Cardiac muscle cell (in vitro differentiated cells and primary cell): ENCODE measurements at regions not wholly inside any gene's neighbourhood (a gene's known extent, or its start where the extent isn't known, plus 50 kb on each side); places are given as distances from the start of the nearest gene placed in this dataset.

ENCODE experiments used
- DNase-seq, 2 donors: peaks; one replicate each; pipeline versions ENCODE4 v3.0.0 to v3.0.0-alpha.2; 2010 to 2017; ENCODE audit warnings: low read depth in 1 of 2, low spot score in 1 of 2
- H3K27ac ChIP-seq: fragments of 200-600 bp; sonication (generic); 2 replicates; pipeline ENCODE4 v1.5.1; 2016
- H3K27me3 ChIP-seq: fragments of 200-600 bp; sonication (generic); 2 replicates; pipeline ENCODE4 v1.6.0; 2016; ENCODE audit warnings: control low read depth
- H3K36me3 ChIP-seq: fragments of 200-600 bp; sonication (generic); 2 replicates; pipeline ENCODE4 v1.5.1; 2016; ENCODE audit warnings: control low read depth
- H3K4me1 ChIP-seq: fragments of 200-600 bp; sonication (generic); 2 replicates; pipeline ENCODE4 v1.8.1; 2017; ENCODE audit warnings: low read depth, mild to moderate bottlenecking, mixed run types
- H3K4me3 ChIP-seq: fragments of 200-600 bp; sonication (generic); 2 replicates; pipeline ENCODE4 v1.5.1; 2016; ENCODE audit warnings: mild to moderate bottlenecking
- H3K9me3 ChIP-seq: fragments of 200-600 bp; sonication (generic); 2 replicates; pipeline ENCODE4 v1.5.1; 2017; ENCODE audit warnings: low read depth, mild to moderate bottlenecking, control low read depth
- CTCF ChIP-seq: IDR thresholded peaks from 2 replicates; pipeline ENCODE4 v1.5.1; 2012; ENCODE audit warnings: low read depth, mild to moderate bottlenecking, low read length

DNA sequence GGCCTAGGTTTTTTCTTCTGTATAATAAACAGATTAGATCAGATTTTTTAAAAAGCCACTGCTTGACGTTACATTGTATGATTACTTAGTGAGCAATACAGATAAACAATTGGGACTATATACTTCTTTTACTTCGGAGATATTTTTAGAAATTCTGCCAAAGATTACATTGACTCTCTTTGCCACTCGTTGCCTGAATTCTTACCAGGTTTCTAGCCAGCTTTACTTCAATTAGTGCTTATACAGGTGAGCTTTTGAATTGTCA is 156.6 kb downstream of the HAUS1 start:
- DNase-seq, result no peak
- H3K27ac ChIP-seq, result peak overlapping the region; percentile 93
- H3K27me3 ChIP-seq, result no peaks in the 10 kb centered on the region
- peaks cover 16% of the 10 kb centered on the region for H3K36me3 ChIP-seq
- H3K9me3 ChIP-seq, result no peaks in the 10 kb centered on the region
- peak overlapping the region; percentile 2 for H3K4me3 ChIP-seq
- peaks cover 27% of the 10 kb centered on the region for H3K4me1 ChIP-seq
- TF ChIP-seq CTCF, result no peak

- DNase-seq, result no peak
- no peak for TF ChIP-seq CTCF
- no peaks in the 10 kb centered on the region for H3K27me3 ChIP-seq
- H3K9me3 ChIP-seq, result no peaks in the 10 kb centered on the region
- peaks cover 27% of the 10 kb centered on the region for H3K4me1 ChIP-seq
- H3K27ac ChIP-seq, result peak overlapping the region; percentile 58
- H3K4me3 ChIP-seq, result no peak overlapping the region
- peaks cover 10% of the 10 kb centered on the region for H3K36me3 ChIP-seq
Observed at GRCh38 chr18:46261799-46262198, 157.6 kb downstream of the HAUS1 start.

- Histone ChIP-seq H3K4me1 (peaks cover 27% of the 10 kb centered on the region), H3K27me3 (no peaks in the 10 kb centered on the region), H3K36me3 (peaks cover 15% of the 10 kb centered on the region), H3K9me3 (no peaks in the 10 kb centered on the region), H3K4me3 (no peak overlapping the region), H3K27ac (no peak overlapping the region)
- no peak for TF ChIP-seq CTCF
- DNase-seq, result no peak
Observed at GRCh38 chr18:46262856-46263255, 158.7 kb downstream of the HAUS1 start.

DNA sequence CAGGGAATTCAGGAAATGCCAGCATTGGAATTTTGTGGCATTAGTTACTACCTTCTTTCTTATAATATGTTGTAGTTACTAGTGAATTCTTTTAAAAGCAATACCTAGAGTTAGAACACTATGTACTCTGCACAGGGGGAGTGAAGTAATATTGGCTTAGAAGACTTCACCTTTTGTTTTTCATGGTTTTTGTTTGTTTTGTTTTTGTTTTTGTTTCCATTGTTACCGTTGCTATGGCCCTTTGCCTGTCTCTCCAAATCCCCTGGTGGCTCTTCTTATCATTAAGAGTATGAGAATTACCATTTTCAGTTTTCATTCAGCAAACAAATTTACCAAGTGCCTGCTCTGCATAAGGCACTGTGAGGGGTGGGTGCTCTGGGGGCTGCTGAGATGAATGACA is 160.1 kb downstream of the HAUS1 start:
- no peak for TF ChIP-seq CTCF
- Histone ChIP-seq H3K4me1 (peaks cover 27% of the 10 kb centered on the region), H3K36me3 (peaks cover 15% of the 10 kb centered on the region), H3K27me3 (no peaks in the 10 kb centered on the region), H3K9me3 (no peaks in the 10 kb centered on the region), H3K27ac (no peak overlapping the region), H3K4me3 (no peak overlapping the region)
- DNase-seq, result peak in 1 of 2 donors; percentile 64

GRCh38 chr18:46265196-46266156 is 161.3 kb downstream of the HAUS1 start:
- Histone ChIP-seq H3K36me3 (peaks cover 15% of the 10 kb centered on the region), H3K9me3 (no peaks in the 10 kb centered on the region), H3K4me1 (peaks cover 21% of the 10 kb centered on the region), H3K27ac (no peak overlapping the region), H3K4me3 (no peak overlapping the region), H3K27me3 (no peaks in the 10 kb centered on the region)
- DNase-seq, result no peak
- no peak for TF ChIP-seq CTCF
